Activated T-cell treated with anti-CD3 and anti-CD28 coated beads, Interleukin-2, amount 50 U/mL, for 24 hours (primary cell): ENCODE measurements at regions not wholly inside any gene's neighbourhood (a gene's known extent, or its start where the extent isn't known, plus 50 kb on each side); places are given as distances from the start of the nearest gene placed in this dataset.

Experiments used
- DNase-seq: peaks from one replicate; pipeline ENCODE4 v3.0.0-alpha.2; 2020
- H3K27ac Mint-ChIP-seq: 2 replicates; pipeline ENCODE4 v1.8.0; 2020; ENCODE audit warnings: mild to moderate bottlenecking, mixed read lengths
- H3K27me3 Mint-ChIP-seq: 2 replicates; pipeline ENCODE4 v1.8.0; 2020; ENCODE audit warnings: mixed read lengths
- H3K36me3 Mint-ChIP-seq: 2 replicates; pipeline ENCODE4 v1.8.0; 2020; ENCODE audit warnings: low read depth, mixed read lengths
- H3K4me1 Mint-ChIP-seq: 2 replicates; pipeline ENCODE4 v1.8.0; 2020; ENCODE audit warnings: low read depth, mixed read lengths
- H3K4me3 Mint-ChIP-seq: 2 replicates; pipeline ENCODE4 v1.8.0; 2020; ENCODE audit warnings: mild to moderate bottlenecking, moderate library complexity, mixed read lengths
- H3K9me3 Mint-ChIP-seq: 2 replicates; pipeline ENCODE4 v1.8.0; 2020; ENCODE audit warnings: mixed read lengths

DNA sequence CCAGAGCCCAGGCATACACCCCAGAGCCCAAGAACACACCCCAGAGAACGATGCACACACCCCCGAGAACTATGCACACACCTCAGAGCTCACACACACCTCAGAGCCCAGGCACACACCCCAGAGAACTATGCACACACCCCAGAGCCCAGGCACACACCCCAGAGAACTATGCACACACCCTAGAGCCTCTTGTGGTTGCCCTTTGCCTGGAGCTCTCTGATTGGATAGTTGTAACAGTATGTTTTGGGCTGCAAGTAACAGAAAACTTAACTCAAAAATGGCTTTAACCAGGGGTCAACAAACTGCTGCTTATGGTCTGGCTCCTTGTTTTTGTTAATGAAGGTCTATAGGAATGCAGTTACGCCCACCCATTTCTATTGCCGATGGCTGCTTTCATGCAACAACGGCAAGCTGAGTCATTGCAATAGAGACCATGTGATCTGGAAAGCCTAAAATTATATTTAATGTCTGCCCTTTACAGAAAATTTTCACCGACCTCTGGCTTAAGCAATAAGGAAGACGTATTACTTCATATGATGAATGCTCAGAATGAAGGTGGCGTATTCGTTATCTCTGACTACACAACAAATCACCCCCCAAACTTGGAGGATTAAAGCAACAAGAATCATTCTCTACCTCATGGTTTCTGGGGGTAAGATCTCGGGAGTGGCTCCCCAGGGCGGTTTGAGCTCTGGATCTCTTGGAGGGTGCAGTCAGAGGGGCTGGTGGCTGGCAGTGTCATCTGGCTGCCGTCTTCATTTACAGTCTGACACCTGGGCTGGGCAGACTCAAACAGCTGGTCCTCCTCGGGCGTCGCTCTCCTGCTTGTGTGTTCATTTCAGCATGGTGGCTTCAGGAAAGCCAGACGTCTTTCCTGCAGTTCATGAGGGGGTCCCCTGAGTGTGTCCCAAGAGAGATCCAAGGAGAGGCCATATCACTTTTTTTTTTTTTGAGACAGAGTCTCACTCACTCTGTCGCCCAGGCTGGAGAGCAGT lies 66.3 kb upstream of the NCOR2 start:
- Mint-ChIP-seq H3K4me3 (no peak overlapping the region), H3K36me3 (no peaks in the 10 kb centered on the region), H3K27me3 (no peaks in the 10 kb centered on the region), H3K4me1 (peaks cover 14% of the 10 kb centered on the region), H3K9me3 (no peaks in the 10 kb centered on the region), H3K27ac (no peak overlapping the region)
- no peak for DNase-seq

GRCh38 chr12:124632519-124632984 lies 65.1 kb upstream of the NCOR2 start:
- Mint-ChIP-seq H3K4me1 (peaks cover 14% of the 10 kb centered on the region), H3K36me3 (no peaks in the 10 kb centered on the region), H3K27me3 (no peaks in the 10 kb centered on the region), H3K9me3 (no peaks in the 10 kb centered on the region), H3K4me3 (no peak overlapping the region), H3K27ac (no peak overlapping the region)
- DNase-seq: no peak

- no peak for DNase-seq
- Mint-ChIP-seq H3K27me3 (no peaks in the 10 kb centered on the region), H3K4me1 (peaks cover 14% of the 10 kb centered on the region), H3K27ac (no peak overlapping the region), H3K4me3 (no peak overlapping the region), H3K9me3 (no peaks in the 10 kb centered on the region), H3K36me3 (no peaks in the 10 kb centered on the region)
Observed at GRCh38 chr12:124631681-124632256, 64.4 kb upstream of the NCOR2 start.

DNA sequence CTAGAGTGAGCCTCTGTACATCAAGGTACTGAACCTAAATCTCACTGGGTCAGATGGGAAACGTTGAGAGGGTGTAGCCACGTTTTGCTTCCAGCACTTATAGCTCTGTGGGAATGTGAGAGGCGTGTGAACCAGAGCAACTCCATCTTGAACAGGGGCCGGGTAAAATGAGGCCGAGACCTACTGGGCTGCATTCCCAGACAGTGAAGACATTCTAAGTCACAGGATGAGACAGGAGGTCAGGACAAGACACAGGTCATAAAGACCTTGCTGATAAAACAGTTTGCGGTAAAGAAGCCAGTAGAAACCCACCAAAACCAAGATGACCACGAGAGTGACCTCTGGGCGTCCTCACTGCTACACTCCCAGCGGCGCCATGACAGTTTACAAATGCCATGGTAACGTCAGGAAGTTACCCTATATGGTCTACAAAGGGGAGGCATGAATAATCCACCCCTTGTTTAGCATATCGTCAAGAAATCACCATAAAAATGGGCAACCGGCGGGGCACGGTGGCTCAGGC lies 63.4 kb upstream of the NCOR2 start:
- no peaks in the 10 kb centered on the region for H3K36me3 Mint-ChIP-seq
- no peak overlapping the region for H3K27ac Mint-ChIP-seq

GRCh38 chr12:124629789-124630480 lies 62.5 kb upstream of the NCOR2 start:
- H3K36me3 Mint-ChIP-seq: no peaks in the 10 kb centered on the region
- H3K27ac Mint-ChIP-seq: no peak overlapping the region
- H3K27me3 Mint-ChIP-seq: no peaks in the 10 kb centered on the region
- H3K9me3 Mint-ChIP-seq: no peaks in the 10 kb centered on the region
- H3K4me3 Mint-ChIP-seq: no peak overlapping the region
- no peak for DNase-seq
- no peaks in the 10 kb centered on the region for H3K4me1 Mint-ChIP-seq

More for the DNA sequence above, 63.4 kb upstream of the NCOR2 start:
- Mint-ChIP-seq H3K4me1 (peaks cover 4% of the 10 kb centered on the region), H3K4me3 (no peak overlapping the region), H3K9me3 (no peaks in the 10 kb centered on the region), H3K27me3 (no peaks in the 10 kb centered on the region)
- no peak for DNase-seq

DNA sequence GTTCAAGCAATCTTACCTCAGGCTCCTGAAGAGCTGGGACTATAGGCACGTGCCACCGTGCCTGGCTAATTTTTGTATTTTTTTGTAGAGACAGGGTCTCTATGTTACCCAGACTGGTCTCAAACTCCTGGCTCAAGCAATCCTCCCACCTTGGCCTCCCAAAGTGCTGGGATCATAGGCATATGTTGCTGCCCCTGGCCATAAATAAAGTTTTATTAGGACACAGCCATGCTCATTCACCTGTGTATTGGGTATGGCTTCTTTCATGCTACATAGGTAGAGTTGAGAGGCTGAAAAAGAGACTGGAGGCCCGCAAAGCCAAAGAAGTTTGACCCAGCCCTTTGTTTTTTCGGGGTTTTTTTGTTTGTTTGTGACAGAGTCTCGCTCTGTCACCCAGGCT lies 61.7 kb upstream of the NCOR2 start:
- Mint-ChIP-seq H3K4me1 (no peaks in the 10 kb centered on the region), H3K9me3 (no peaks in the 10 kb centered on the region), H3K4me3 (no peak overlapping the region), H3K27ac (no peak overlapping the region), H3K36me3 (no peaks in the 10 kb centered on the region), H3K27me3 (no peaks in the 10 kb centered on the region)
- no peak for DNase-seq

- Mint-ChIP-seq H3K9me3 (no peaks in the 10 kb centered on the region), H3K36me3 (no peaks in the 10 kb centered on the region), H3K27ac (no peak overlapping the region), H3K4me1 (no peaks in the 10 kb centered on the region), H3K4me3 (no peak overlapping the region), H3K27me3 (no peaks in the 10 kb centered on the region)
- no peak for DNase-seq
Observed at GRCh38 chr12:124627956-124628355, 60.5 kb upstream of the NCOR2 start.

GRCh38 chr12:124626971-124627411 lies 59.6 kb upstream of the NCOR2 start:
- Mint-ChIP-seq H3K27ac (no peak overlapping the region), H3K27me3 (no peaks in the 10 kb centered on the region), H3K36me3 (no peaks in the 10 kb centered on the region), H3K4me1 (no peaks in the 10 kb centered on the region), H3K4me3 (no peak overlapping the region), H3K9me3 (no peaks in the 10 kb centered on the region)
- no peak for DNase-seq

DNA sequence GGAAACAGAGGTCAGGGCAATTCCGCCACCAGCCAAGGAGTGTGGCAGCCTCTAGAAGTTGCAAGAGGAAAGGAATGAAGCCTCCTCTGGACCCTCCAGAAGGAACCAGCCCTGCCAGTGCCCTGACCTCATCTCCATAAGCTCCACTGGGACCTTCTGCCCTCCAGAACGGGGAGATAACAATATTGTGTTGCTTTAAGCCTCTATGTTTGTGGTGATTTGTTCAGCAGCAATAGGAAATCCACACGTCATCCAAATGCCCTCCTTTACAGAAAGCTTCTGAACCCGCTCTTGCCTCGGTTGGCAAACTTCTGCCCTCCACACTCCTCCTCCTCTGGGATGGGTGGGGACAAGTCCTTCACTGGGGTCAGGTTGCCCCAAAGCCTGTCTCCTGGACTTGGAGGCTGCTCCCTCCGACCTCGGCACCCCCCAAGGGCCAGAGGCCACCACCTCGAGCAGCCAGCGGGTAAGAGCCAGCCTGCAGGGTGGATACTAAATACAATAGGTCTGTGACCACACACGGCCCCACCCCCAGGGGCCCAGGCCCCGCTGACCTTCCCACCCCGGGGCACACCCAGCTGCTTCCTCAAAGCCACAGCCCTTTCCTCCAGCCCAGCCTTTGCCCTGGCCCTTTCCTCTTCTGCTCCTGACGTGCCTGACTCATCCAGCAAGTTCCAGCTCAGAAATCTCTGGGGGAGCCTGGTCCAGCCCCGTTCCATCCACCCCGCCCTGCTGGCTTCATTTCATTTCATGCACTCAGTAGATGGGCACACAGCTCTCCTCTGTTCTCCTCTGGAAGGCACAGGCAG lies 58.7 kb upstream of the NCOR2 start:
- Mint-ChIP-seq H3K27me3 (no peaks in the 10 kb centered on the region), H3K36me3 (no peaks in the 10 kb centered on the region), H3K4me1 (no peaks in the 10 kb centered on the region), H3K4me3 (no peak overlapping the region), H3K27ac (no peak overlapping the region), H3K9me3 (no peaks in the 10 kb centered on the region)
- DNase-seq: no peak

DNA sequence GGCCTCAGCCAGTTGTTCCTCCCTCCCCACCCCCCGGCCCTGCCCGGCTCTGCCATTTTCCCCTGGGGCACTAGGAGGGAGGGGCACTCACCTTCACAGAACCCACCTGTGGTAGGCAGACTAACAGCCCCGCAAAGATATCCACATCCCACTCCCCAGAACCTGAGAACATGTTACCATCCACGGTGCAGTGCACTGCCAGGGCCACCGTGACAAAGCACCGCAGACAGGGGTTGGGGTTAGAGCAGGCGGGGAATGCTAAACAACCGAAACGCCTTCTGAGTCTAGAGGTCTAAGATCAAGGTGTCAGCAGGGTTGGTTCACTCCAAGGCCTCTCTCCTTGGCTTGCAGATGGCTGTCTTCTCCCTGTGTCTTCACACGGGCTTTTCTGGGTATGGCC lies 57.4 kb upstream of the NCOR2 start:
- Mint-ChIP-seq H3K4me1 (no peaks in the 10 kb centered on the region), H3K4me3 (no peak overlapping the region), H3K27ac (no peak overlapping the region), H3K9me3 (no peaks in the 10 kb centered on the region), H3K36me3 (no peaks in the 10 kb centered on the region), H3K27me3 (no peaks in the 10 kb centered on the region)
- no peak for DNase-seq

- no peaks in the 10 kb centered on the region for H3K9me3 Mint-ChIP-seq
- H3K4me1 Mint-ChIP-seq: no peaks in the 10 kb centered on the region
- no peak overlapping the region for H3K4me3 Mint-ChIP-seq
- no peak for DNase-seq
- H3K27ac Mint-ChIP-seq: no peak overlapping the region
- H3K36me3 Mint-ChIP-seq: no peaks in the 10 kb centered on the region
- H3K27me3 Mint-ChIP-seq: no peaks in the 10 kb centered on the region
Observed at GRCh38 chr12:124623344-124624035, 56.1 kb upstream of the NCOR2 start.

GRCh38 chr12:124622764-124623163 lies 55.4 kb upstream of the NCOR2 start:
- Mint-ChIP-seq H3K36me3 (no peaks in the 10 kb centered on the region), H3K4me3 (no peak overlapping the region), H3K27ac (no peak overlapping the region), H3K27me3 (no peaks in the 10 kb centered on the region), H3K9me3 (no peaks in the 10 kb centered on the region), H3K4me1 (no peaks in the 10 kb centered on the region)
- no peak for DNase-seq

GRCh38 chr12:124622331-124622730 lies 54.9 kb upstream of the NCOR2 start:
- Mint-ChIP-seq H3K36me3 (no peaks in the 10 kb centered on the region), H3K9me3 (no peaks in the 10 kb centered on the region), H3K4me3 (no peak overlapping the region), H3K27ac (no peak overlapping the region), H3K4me1 (no peaks in the 10 kb centered on the region), H3K27me3 (no peaks in the 10 kb centered on the region)
- DNase-seq: no peak
